ENCODE measurements at regions not wholly inside any gene's neighbourhood (a gene's known extent, or its start where the extent isn't known, plus 50 kb on each side); places are given as distances from the start of the nearest gene placed in this dataset.

DNA sequence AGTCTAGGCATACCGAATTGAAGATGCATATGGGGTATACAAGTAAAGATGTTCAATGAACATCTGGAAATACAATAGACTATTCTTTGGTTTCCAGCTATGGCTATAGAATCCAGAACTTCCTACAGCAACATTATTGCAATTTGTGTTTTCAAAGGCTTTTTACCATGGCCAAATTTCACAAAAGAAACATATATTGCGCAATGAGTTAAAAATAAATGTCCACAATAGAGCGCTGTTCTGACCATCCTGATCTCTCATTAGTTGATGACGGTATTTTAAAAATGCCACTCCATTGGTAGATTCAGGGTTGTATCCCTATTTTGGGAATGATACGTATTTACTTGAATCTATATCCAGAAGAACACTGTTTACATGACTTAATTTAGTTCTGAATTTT, 139.2 kb downstream of the LINC00632 start:
- 0% methylated on average over 5 of the region's 5 CpGs for WGBS (ENCODE audit: insufficient coverage, low coverage, missing lambda C conversion rate)
- DNase-seq (ENCODE audit: extremely low read depth in 1 of 4, low spot score in 3 of 4) (no peak), FAIRE-seq (no peak), ATAC-seq (no peak)
- Histone ChIP-seq H3K27me3 (ENCODE audit: control insufficient read depth in 2 of 2, insufficient read depth in 2 of 2, low read length in 2 of 2) (no peaks in the 10 kb centered on the region), H4K20me1 (replicated peaks; ENCODE audit: control insufficient read depth, insufficient read depth, low read length) (no peaks in the 10 kb centered on the region), H3K9ac (ENCODE audit: insufficient read depth in 1 of 2, low read depth in 2 of 2, low read length in 2 of 2) (no peak overlapping the region), H3K4me1 (replicated peaks in 1 of 2; ENCODE audit: control insufficient read depth in 2 of 2, insufficient read depth in 2 of 2, low read length in 2 of 2) (no peaks in the 10 kb centered on the region), H3K79me2 (ENCODE audit: control insufficient read depth, insufficient read depth, low read length) (no peaks in the 10 kb centered on the region), H3K9me3 (replicated peaks; ENCODE audit: control insufficient read depth, insufficient read depth, low read depth, low read length) (no peaks in the 10 kb centered on the region), H3K9me1 (ENCODE audit: control insufficient read depth, insufficient read depth, low read length) (no peaks in the 10 kb centered on the region), H3K4me3 (no peak overlapping the region), H3K36me3 (ENCODE audit: control insufficient read depth, insufficient read depth, low read length) (no peaks in the 10 kb centered on the region), H3K4me2 (ENCODE audit: insufficient read depth, low read length) (no peak overlapping the region), H2AFZ (ENCODE audit: low read depth, low read length) (no peak overlapping the region), H3K27ac (ENCODE audit: extremely low read depth, low read depth, low read length) (no peak overlapping the region)
- intact Hi-C loops (cut with micrococcal nuclease) = no loop called here
- in situ Hi-C loops (cut with MboI) = no loop called here
- TF ChIP-seq CEBPB (tag; IDR thresholded peaks at IDR 0.05) (peak; percentile 72), ZNF224 (CRISPR knock-in tag; IDR thresholded peaks at IDR 0.05) (no peak), CEBPG (CRISPR knock-in tag; IDR thresholded peaks at IDR 0.05) (no peak), CEBPG (tag; conservative IDR thresholded peaks at IDR 0.05 in 1 of 2, IDR thresholded peaks at IDR 0.05 in 1 of 2) (peak in 1 of 2 experiments; percentile 86; a peak in 2 of 4 replicates)
- ChIA-PET POLR2A (interaction anchor here (0.5 kb wide), 1 partner anchor 34 kb away, joined by 3 read pairs; no protein-coding TSS in a partner anchor), CTCF (ENCODE audit: low intra/inter-chr PET ratio) (no interaction called here)
- BruUV-seq (replicated peaks) = no TSS peak

DNA sequence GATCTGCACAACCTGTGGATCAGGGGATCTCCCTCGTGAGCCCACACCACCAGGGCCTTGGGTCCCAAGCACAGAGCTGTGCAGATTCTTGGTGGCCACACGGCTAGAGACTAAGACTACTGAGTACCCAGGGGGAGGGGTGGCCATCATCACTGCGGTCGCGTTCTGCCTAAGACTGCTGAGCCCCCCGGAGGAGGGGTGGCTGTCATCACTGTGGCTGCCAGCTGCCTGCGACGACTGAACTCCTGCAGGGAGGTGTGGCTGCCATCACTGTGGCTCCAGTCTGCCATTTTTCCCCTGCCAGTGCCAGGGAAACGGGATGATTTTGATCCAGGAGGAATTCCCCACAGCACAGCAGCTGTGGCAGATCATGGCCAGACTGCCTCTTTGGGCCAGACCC, 141.7 kb upstream of the SPANXB1 start:
- H3K9ac ChIP-seq (ENCODE audit: insufficient read depth in 1 of 2, low read depth in 2 of 2, low read length in 2 of 2) = no peak overlapping the region
- no peak overlapping the region for H2AFZ ChIP-seq (ENCODE audit: low read depth, low read length)
- ChIA-PET CTCF (ENCODE audit: low intra/inter-chr PET ratio) (no interaction called here), POLR2A (no interaction called here)
- 0% methylated on average over 9 of the region's 9 CpGs for WGBS (ENCODE audit: insufficient coverage, low coverage, missing lambda C conversion rate)
- no peaks in the 10 kb centered on the region for H3K27me3 ChIP-seq (ENCODE audit: control insufficient read depth in 2 of 2, insufficient read depth in 2 of 2, low read length in 2 of 2)
- DNase-seq (ENCODE audit: extremely low read depth in 1 of 4, low spot score in 3 of 4) (no peak), FAIRE-seq (no peak), ATAC-seq (no peak)
- BruUV-seq (replicated peaks) = no TSS peak
- TF ChIP-seq RFX5 (IDR thresholded peaks at IDR 0.05; ENCODE audit: low read depth, low read length) (no peak), NFIC (IDR thresholded peaks at IDR 0.05) (no peak)
- intact Hi-C loops (cut with micrococcal nuclease) = no loop called here
- H4K20me1 ChIP-seq (replicated peaks; ENCODE audit: control insufficient read depth, insufficient read depth, low read length) = no peaks in the 10 kb centered on the region
- no peak overlapping the region for H3K27ac ChIP-seq (ENCODE audit: extremely low read depth, low read depth, low read length)
- H3K4me3 ChIP-seq = no peak overlapping the region
- H3K9me3 ChIP-seq (replicated peaks; ENCODE audit: control insufficient read depth, insufficient read depth, low read depth, low read length) = no peaks in the 10 kb centered on the region
- H3K9me1 ChIP-seq (ENCODE audit: control insufficient read depth, insufficient read depth, low read length) = no peaks in the 10 kb centered on the region
- H3K79me2 ChIP-seq (ENCODE audit: control insufficient read depth, insufficient read depth, low read length) = no peaks in the 10 kb centered on the region
- no peaks in the 10 kb centered on the region for H3K4me1 ChIP-seq (replicated peaks in 1 of 2; ENCODE audit: control insufficient read depth in 2 of 2, insufficient read depth in 2 of 2, low read length in 2 of 2)
- no peak overlapping the region for H3K4me2 ChIP-seq (ENCODE audit: insufficient read depth, low read length)
- H3K36me3 ChIP-seq (ENCODE audit: control insufficient read depth, insufficient read depth, low read length) = no peaks in the 10 kb centered on the region
- in situ Hi-C loops (cut with MboI) = no loop called here

All from K562 (cell line).